GM06990 (cell line): ENCODE measurements at regions not wholly inside any gene's neighbourhood (a gene's known extent, or its start where the extent isn't known, plus 50 kb on each side); places are given as distances from the start of the nearest gene placed in this dataset.

ENCODE experiments used
- DNase-seq: peaks from one replicate; pipeline ENCODE4 v3.0.0-alpha.2; 2011; ENCODE audit not compliant: insufficient read length; ENCODE audit errors: extremely low read depth
- H3K27me3 ChIP-seq: replicated peaks from 2 replicates; pipeline ENCODE4 v1.6.0; 2011; ENCODE audit warnings: low read length; ENCODE audit not compliant: control insufficient read depth, insufficient read depth
- H3K36me3 ChIP-seq: 2 replicates; pipeline ENCODE4 v1.5.1; 2011; ENCODE audit warnings: low read length; ENCODE audit not compliant: control insufficient read depth, insufficient read depth
- H3K4me3 ChIP-seq: replicated peaks from 2 replicates; pipeline ENCODE4 v1.5.1; 2011; ENCODE audit warnings: low read depth, mild to moderate bottlenecking, control low read depth, low read length
- TF ChIP-seq, protein P1 (sequence below): IDR thresholded peaks from 2 replicates; pipeline ENCODE4 v1.5.1; 2011; ENCODE audit warnings: low read length, control low read depth, mild to moderate bottlenecking, inconsistent platforms; ENCODE audit not compliant: insufficient read depth, poor library complexity, severe bottlenecking

DNA sequence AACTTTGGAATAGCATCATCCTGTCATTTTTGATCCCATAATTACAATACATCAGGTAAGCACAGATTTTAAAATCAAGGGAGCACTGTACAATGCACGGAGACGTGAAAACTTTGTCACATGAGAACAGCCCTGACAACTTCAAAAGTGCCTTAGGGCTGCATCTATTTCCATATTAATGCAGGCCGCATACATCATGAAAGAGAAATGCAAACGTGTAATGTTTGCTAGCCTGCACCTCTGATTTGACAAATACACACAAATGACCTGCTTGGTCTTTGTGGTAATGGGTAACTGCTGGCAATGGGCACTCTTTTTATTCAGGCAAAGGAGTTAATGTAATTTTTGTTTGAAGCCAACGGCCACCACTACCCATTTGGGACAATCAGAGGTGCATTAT, 202.0 kb upstream of the EPHA4 start:
- TF ChIP-seq, protein P1, sequence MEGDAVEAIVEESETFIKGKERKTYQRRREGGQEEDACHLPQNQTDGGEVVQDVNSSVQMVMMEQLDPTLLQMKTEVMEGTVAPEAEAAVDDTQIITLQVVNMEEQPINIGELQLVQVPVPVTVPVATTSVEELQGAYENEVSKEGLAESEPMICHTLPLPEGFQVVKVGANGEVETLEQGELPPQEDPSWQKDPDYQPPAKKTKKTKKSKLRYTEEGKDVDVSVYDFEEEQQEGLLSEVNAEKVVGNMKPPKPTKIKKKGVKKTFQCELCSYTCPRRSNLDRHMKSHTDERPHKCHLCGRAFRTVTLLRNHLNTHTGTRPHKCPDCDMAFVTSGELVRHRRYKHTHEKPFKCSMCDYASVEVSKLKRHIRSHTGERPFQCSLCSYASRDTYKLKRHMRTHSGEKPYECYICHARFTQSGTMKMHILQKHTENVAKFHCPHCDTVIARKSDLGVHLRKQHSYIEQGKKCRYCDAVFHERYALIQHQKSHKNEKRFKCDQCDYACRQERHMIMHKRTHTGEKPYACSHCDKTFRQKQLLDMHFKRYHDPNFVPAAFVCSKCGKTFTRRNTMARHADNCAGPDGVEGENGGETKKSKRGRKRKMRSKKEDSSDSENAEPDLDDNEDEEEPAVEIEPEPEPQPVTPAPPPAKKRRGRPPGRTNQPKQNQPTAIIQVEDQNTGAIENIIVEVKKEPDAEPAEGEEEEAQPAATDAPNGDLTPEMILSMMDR = no peak
- peaks cover 1% of the 10 kb centered on the region; the same call in 1 of the 2 replicates for H3K27me3 ChIP-seq
- DNase-seq = no peak
- no peaks in the 10 kb centered on the region for H3K36me3 ChIP-seq
- no peak overlapping the region for H3K4me3 ChIP-seq

DNA sequence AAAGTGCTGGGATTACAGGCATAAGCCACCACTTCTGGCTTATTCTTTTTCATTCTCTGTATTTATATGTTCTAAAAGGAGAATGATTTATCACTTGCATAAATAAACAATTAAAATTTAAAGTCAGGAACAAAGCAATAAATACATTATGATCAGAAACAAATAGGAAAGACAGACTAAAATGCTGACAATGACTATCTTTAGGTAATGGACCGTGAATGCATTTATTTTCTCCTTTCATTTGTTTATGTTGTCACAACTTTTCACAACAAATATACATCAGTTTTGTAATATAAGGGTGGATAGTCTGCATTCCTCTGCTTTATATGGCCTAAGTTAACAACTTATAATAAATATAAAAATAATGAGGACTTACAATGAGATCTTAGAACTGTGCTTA, 199.2 kb upstream of the EPHA4 start:
- TF ChIP-seq, protein P1 = no peak
- peaks cover 1% of the 10 kb centered on the region; the same call in 1 of the 2 replicates for H3K27me3 ChIP-seq
- no peaks in the 10 kb centered on the region for H3K36me3 ChIP-seq
- DNase-seq = no peak
- H3K4me3 ChIP-seq = no peak overlapping the region

GRCh38 chr2:221767106-221768012, 195.3 kb upstream of the EPHA4 start:
- no peaks in the 10 kb centered on the region for H3K27me3 ChIP-seq
- DNase-seq = no peak
- no peak overlapping the region for H3K4me3 ChIP-seq
- TF ChIP-seq, protein P1 = no peak
- H3K36me3 ChIP-seq = no peaks in the 10 kb centered on the region

DNA sequence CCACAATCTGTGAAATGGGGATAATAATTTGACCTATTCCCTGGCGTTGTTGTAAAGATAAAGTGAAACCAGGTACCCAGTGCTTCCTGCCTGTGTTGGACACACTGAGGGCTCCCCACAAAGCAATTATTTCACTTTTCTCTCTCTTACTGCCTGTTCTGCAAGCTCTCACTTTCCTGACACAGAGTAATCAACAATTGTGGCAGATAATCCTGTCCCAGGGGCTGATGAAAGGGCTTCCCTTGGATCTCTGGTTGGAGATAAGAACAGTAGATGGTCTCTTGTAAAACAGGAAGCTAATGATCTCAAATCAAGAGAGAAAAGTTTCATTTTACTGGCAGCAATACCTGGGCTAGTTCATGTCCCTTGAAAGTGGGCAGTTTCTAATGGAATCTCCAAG, 190.4 kb upstream of the EPHA4 start:
- no peaks in the 10 kb centered on the region for H3K36me3 ChIP-seq
- no peaks in the 10 kb centered on the region for H3K27me3 ChIP-seq
- no peak for DNase-seq
- TF ChIP-seq, protein P1 = no peak
- H3K4me3 ChIP-seq = no peak overlapping the region

- H3K4me3 ChIP-seq = no peak overlapping the region
- no peak for DNase-seq
- no peaks in the 10 kb centered on the region for H3K36me3 ChIP-seq
- TF ChIP-seq, protein P1 = no peak
- no peaks in the 10 kb centered on the region for H3K27me3 ChIP-seq
Observed at GRCh38 chr2:221761260-221761659, 189.2 kb upstream of the EPHA4 start.

DNA sequence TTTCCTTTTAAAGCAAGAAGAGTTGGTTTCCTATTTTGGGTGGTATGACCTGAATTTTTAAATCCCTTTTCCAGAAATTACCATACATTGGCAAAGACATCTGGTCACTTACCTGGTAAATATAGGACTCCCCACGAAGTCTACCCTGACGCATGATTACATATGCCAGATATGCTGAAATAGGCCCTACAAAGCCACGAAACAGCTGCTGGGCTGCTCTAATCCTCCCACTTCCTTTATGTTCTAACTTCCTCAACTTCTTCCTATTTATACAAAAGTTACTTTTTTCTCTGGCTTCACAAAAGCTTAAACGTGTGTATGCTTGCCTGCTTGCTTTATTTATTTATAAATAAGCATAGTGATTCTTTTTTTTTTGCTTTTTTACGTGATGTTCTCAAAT, 186.0 kb upstream of the EPHA4 start:
- H3K4me3 ChIP-seq = no peak overlapping the region
- TF ChIP-seq, protein P1 = no peak
- DNase-seq = no peak
- H3K36me3 ChIP-seq = no peaks in the 10 kb centered on the region
- H3K27me3 ChIP-seq = no peaks in the 10 kb centered on the region
